ENCODE measurements at regions not wholly inside any gene's neighbourhood (a gene's known extent, or its start where the extent isn't known, plus 50 kb on each side); places are given as distances from the start of the nearest gene placed in this dataset.

DNA sequence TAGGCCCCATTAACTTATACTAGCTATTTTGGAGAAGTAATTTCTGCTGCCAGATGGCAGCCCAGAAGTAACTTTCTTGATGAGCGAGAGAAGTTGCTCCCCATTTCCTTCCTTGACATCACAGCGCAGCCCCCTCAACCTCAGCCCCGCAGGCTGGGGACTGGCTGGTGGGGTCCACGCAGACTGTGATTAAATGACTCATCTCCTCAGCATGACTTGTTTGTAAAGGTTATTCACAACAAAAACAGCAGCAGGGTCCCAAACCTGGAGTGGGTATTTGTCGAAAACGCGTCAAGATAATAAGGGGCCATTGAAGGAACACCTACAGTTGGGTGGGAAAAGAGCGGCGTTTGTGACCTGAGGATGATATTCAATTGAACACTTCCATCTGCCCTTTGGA, 120.6 kb downstream of the TXNL1 start:
- TF ChIP-seq, protein P1, sequence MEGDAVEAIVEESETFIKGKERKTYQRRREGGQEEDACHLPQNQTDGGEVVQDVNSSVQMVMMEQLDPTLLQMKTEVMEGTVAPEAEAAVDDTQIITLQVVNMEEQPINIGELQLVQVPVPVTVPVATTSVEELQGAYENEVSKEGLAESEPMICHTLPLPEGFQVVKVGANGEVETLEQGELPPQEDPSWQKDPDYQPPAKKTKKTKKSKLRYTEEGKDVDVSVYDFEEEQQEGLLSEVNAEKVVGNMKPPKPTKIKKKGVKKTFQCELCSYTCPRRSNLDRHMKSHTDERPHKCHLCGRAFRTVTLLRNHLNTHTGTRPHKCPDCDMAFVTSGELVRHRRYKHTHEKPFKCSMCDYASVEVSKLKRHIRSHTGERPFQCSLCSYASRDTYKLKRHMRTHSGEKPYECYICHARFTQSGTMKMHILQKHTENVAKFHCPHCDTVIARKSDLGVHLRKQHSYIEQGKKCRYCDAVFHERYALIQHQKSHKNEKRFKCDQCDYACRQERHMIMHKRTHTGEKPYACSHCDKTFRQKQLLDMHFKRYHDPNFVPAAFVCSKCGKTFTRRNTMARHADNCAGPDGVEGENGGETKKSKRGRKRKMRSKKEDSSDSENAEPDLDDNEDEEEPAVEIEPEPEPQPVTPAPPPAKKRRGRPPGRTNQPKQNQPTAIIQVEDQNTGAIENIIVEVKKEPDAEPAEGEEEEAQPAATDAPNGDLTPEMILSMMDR (IDR thresholded peaks at IDR 0.05), result no peak
- Mint-ChIP-seq H3K4me3 (no peak overlapping the region), H3K4me1 (no peaks in the 10 kb centered on the region), H3K27me3 (ENCODE audit: low read depth in 3 of 3) (no peaks in the 10 kb centered on the region), H3K9me3 (peaks cover 2 to 9% (median 6%) of the 10 kb centered on the region in 7 donors), H3K36me3 (no peaks in the 10 kb centered on the region), H3K27ac (no peak overlapping the region)
- intact Hi-C loops (cut with micrococcal nuclease), result no loop called here
- Histone ChIP-seq H3K4me2 (replicated peaks; ENCODE audit: extremely low read depth, low read length, poor library complexity, severe bottlenecking) (no peak overlapping the region), H3K9ac (ENCODE audit: insufficient read depth, low read length, poor library complexity, severe bottlenecking) (no peak overlapping the region), H3K9me3 (replicated peaks in 1 of 2; ENCODE audit: control insufficient read depth in 1 of 2, insufficient read depth in 1 of 2, low read length in 2 of 2) (no peaks in the 10 kb centered on the region), H3K27me3 (ENCODE audit: control insufficient read depth in 2 of 2, insufficient read depth in 2 of 2, low read length in 2 of 2) (no peaks in the 10 kb centered on the region), H3K79me2 (ENCODE audit: insufficient read depth, low read length) (no peaks in the 10 kb centered on the region), H3K36me3 (replicated peaks in 1 of 2; ENCODE audit: control insufficient read depth in 1 of 2, insufficient read depth in 2 of 2, low read length in 2 of 2) (no peaks in the 10 kb centered on the region), H3K4me3 (replicated peaks in 1 of 3; ENCODE audit: low read depth in 2 of 3, low read length in 3 of 3) (no peak overlapping the region), H2AFZ (ENCODE audit: insufficient read depth, low read depth, low read length, poor library complexity, severe bottlenecking) (no peak overlapping the region), H4K20me1 (ENCODE audit: insufficient read depth, low read length) (no peaks in the 10 kb centered on the region), H3K4me1 (ENCODE audit: control insufficient read depth in 1 of 2, insufficient read depth in 2 of 2, low read length in 2 of 2) (no peaks in the 10 kb centered on the region), H3K27ac (ENCODE audit: low read depth in 1 of 2, low read length in 2 of 2) (no peak overlapping the region)
- DNase-seq, result no peak
- 96% methylated on average over 9 of the region's 9 CpGs for WGBS (ENCODE audit: insufficient coverage)

- no peaks in the 10 kb centered on the region for H3K79me2 ChIP-seq (ENCODE audit: insufficient read depth, low read length)
- Mint-ChIP-seq H3K27ac (no peak overlapping the region), H3K27me3 (ENCODE audit: low read depth in 3 of 3) (no peaks in the 10 kb centered on the region), H3K4me3 (no peak overlapping the region), H3K9me3 (peaks cover 2 to 9% (median 6%) of the 10 kb centered on the region in 7 donors), H3K36me3 (no peaks in the 10 kb centered on the region), H3K4me1 (no peaks in the 10 kb centered on the region)
- no peaks in the 10 kb centered on the region for H3K36me3 ChIP-seq (replicated peaks in 1 of 2; ENCODE audit: control insufficient read depth in 1 of 2, insufficient read depth in 2 of 2, low read length in 2 of 2)
- no peaks in the 10 kb centered on the region for H3K27me3 ChIP-seq (ENCODE audit: control insufficient read depth in 2 of 2, insufficient read depth in 2 of 2, low read length in 2 of 2)
- H4K20me1 ChIP-seq (ENCODE audit: insufficient read depth, low read length), result no peaks in the 10 kb centered on the region
- no peak overlapping the region for H3K27ac ChIP-seq (ENCODE audit: low read depth in 1 of 2, low read length in 2 of 2)
- H3K9ac ChIP-seq (ENCODE audit: insufficient read depth, low read length, poor library complexity, severe bottlenecking), result no peak overlapping the region
- intact Hi-C loops (cut with micrococcal nuclease), result no loop called here
- H3K9me3 ChIP-seq (replicated peaks in 1 of 2; ENCODE audit: control insufficient read depth in 1 of 2, insufficient read depth in 1 of 2, low read length in 2 of 2), result no peaks in the 10 kb centered on the region
- WGBS (ENCODE audit: insufficient coverage), result 100% methylated on average over 4 of the region's 4 CpGs
- H3K4me3 ChIP-seq (replicated peaks in 1 of 3; ENCODE audit: low read depth in 2 of 3, low read length in 3 of 3), result no peak overlapping the region
- no peaks in the 10 kb centered on the region for H3K4me1 ChIP-seq (ENCODE audit: control insufficient read depth in 1 of 2, insufficient read depth in 2 of 2, low read length in 2 of 2)
- no peak for DNase-seq
- TF ChIP-seq, protein P1 (IDR thresholded peaks at IDR 0.05), result no peak
- no peak overlapping the region for H2AFZ ChIP-seq (ENCODE audit: insufficient read depth, low read depth, low read length, poor library complexity, severe bottlenecking)
- H3K4me2 ChIP-seq (replicated peaks; ENCODE audit: extremely low read depth, low read length, poor library complexity, severe bottlenecking), result no peak overlapping the region
Measured at GRCh38 chr18:56517196-56517595, 121.2 kb downstream of the TXNL1 start.
